Stimulated activated CD4-positive, alpha-beta T cell treated with anti-CD3 and anti-CD28 coated beads, Interleukin-15, amount 100 ng/mL, for 24 hours (primary cell): ENCODE measurements at regions not wholly inside any gene's neighbourhood (a gene's known extent, or its start where the extent isn't known, plus 50 kb on each side); places are given as distances from the start of the nearest gene placed in this dataset.

Experiments used
- DNase-seq: peaks from one replicate; pipeline ENCODE4 v3.0.0-alpha.2; 2020

- no peak for DNase-seq
These were observed 229.2 kb upstream of the TMTC1 start for GRCh38 chr12:30012816-30013450.

GRCh38 chr12:30010071-30011052 is 226.6 kb upstream of the TMTC1 start:
- no peak for DNase-seq

- DNase-seq: no peak
These were observed 222.3 kb upstream of the TMTC1 start for GRCh38 chr12:30006021-30006420.

- DNase-seq: no peak
These were observed 219.6 kb upstream of the TMTC1 start for GRCh38 chr12:30003321-30003720.

- DNase-seq: no peak
These were observed 218.9 kb upstream of the TMTC1 start for GRCh38 chr12:30002677-30003076.

GRCh38 chr12:30000401-30000800 is 216.7 kb upstream of the TMTC1 start:
- DNase-seq: no peak

- DNase-seq: no peak
These were observed 213.3 kb upstream of the TMTC1 start for GRCh38 chr12:29996993-29997392.

- no peak for DNase-seq
These were observed 208.6 kb upstream of the TMTC1 start for GRCh38 chr12:29992366-29992765.

GRCh38 chr12:29991924-29992323 is 208.2 kb upstream of the TMTC1 start:
- DNase-seq: no peak

GRCh38 chr12:29990971-29991370 is 207.2 kb upstream of the TMTC1 start:
- DNase-seq: no peak

GRCh38 chr12:29983851-29984250 is 200.1 kb upstream of the TMTC1 start:
- DNase-seq: no peak

GRCh38 chr12:29980304-29980703 is 196.6 kb upstream of the TMTC1 start:
- DNase-seq: no peak

- DNase-seq: no peak
These were observed 187.7 kb upstream of the TMTC1 start for GRCh38 chr12:29971446-29971845.

GRCh38 chr12:29970501-29970900 is 186.8 kb upstream of the TMTC1 start:
- no peak for DNase-seq

- no peak for DNase-seq
These were observed 178.7 kb upstream of the TMTC1 start for GRCh38 chr12:29962276-29963035.

GRCh38 chr12:29961231-29961630 is 177.5 kb upstream of the TMTC1 start:
- no peak for DNase-seq

- no peak for DNase-seq
These were observed 176.4 kb upstream of the TMTC1 start for GRCh38 chr12:29960122-29960521.

- DNase-seq: no peak
These were observed 174.1 kb upstream of the TMTC1 start for GRCh38 chr12:29957835-29958234.

- no peak for DNase-seq
These were observed 162.2 kb upstream of the TMTC1 start for GRCh38 chr12:29945904-29946303.

- no peak for DNase-seq
These were observed 160.7 kb upstream of the TMTC1 start for GRCh38 chr12:29944269-29945000.

GRCh38 chr12:29943683-29944082 is 159.9 kb upstream of the TMTC1 start:
- DNase-seq: no peak

GRCh38 chr12:29940811-29941210 is 157.1 kb upstream of the TMTC1 start:
- DNase-seq: no peak

GRCh38 chr12:29930503-29930902 is 146.8 kb upstream of the TMTC1 start:
- DNase-seq: no peak
